Panc1 (cell line): ENCODE measurements at regions not wholly inside any gene's neighbourhood (a gene's known extent, or its start where the extent isn't known, plus 50 kb on each side); places are given as distances from the start of the nearest gene placed in this dataset.

Source experiments
- CTCF ChIP-seq: fragments of 450-650 bp; IDR thresholded peaks from 2 replicates; pipeline ENCODE4 v1.5.1; 2017; ENCODE audit warnings: mild to moderate bottlenecking
- POLR2AphosphoS5 ChIP-seq: IDR thresholded peaks from 2 replicates; pipeline ENCODE4 v1.6.1; 2012; ENCODE audit warnings: mild to moderate bottlenecking, low read depth, low read length, moderate library complexity
- REST ChIP-seq, 2 experiments: IDR thresholded peaks; 2 replicates each; pipeline ENCODE4 v1.6.1; 2011 to 2012; ENCODE audit warnings: low read depth in 2 of 2, control low read depth in 1 of 2, low read length in 1 of 2, mild to moderate bottlenecking in 1 of 2, moderate library complexity in 1 of 2; ENCODE audit not compliant: insufficient read depth in 1 of 2

- no peak for TF ChIP-seq CTCF
- TF ChIP-seq POLR2AphosphoS5 = no peak
- TF ChIP-seq REST (IDR thresholded peaks at IDR 0.05; ENCODE audit: insufficient read depth in 1 of 2, low read depth in 2 of 2, low read length in 1 of 2) = no peak
These were observed 509.4 kb downstream of the ISL1 start for GRCh38 chr5:51892680-51893079.
